ENCODE measurements at regions not wholly inside any gene's neighbourhood (a gene's known extent, or its start where the extent isn't known, plus 50 kb on each side); places are given as distances from the start of the nearest gene placed in this dataset.

DNA sequence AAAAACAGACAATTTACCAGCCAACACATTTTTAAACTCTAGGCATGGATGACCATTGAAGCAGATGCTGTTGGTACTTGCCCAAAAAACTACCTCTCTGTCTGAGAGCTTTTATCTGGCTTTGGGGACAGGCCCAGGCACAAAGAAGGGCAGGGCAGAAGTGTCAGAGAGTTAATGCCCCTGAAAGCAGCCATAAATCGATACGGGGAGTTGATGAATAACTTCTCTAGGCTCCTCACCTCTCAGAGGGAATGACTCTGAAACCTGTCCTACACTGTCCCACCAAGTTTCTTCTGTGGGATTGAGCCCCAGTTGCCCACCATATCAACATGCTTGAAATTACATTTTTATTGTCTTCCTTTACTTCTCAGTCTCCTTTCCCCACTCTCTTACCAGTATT lies 113.0 kb upstream of the DAAM1 start:
- TF ChIP-seq, protein P1, sequence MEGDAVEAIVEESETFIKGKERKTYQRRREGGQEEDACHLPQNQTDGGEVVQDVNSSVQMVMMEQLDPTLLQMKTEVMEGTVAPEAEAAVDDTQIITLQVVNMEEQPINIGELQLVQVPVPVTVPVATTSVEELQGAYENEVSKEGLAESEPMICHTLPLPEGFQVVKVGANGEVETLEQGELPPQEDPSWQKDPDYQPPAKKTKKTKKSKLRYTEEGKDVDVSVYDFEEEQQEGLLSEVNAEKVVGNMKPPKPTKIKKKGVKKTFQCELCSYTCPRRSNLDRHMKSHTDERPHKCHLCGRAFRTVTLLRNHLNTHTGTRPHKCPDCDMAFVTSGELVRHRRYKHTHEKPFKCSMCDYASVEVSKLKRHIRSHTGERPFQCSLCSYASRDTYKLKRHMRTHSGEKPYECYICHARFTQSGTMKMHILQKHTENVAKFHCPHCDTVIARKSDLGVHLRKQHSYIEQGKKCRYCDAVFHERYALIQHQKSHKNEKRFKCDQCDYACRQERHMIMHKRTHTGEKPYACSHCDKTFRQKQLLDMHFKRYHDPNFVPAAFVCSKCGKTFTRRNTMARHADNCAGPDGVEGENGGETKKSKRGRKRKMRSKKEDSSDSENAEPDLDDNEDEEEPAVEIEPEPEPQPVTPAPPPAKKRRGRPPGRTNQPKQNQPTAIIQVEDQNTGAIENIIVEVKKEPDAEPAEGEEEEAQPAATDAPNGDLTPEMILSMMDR (IDR thresholded peaks at IDR 0.05; ENCODE audit: control insufficient read depth, insufficient read depth, low read depth, low read length, missing control alignments), result no peak
- H3K4me3 ChIP-seq (ENCODE audit: control insufficient read depth, low read depth, low read length), result no peak overlapping the region
- DNase-seq (ENCODE audit: low read depth), result no peak

DNA sequence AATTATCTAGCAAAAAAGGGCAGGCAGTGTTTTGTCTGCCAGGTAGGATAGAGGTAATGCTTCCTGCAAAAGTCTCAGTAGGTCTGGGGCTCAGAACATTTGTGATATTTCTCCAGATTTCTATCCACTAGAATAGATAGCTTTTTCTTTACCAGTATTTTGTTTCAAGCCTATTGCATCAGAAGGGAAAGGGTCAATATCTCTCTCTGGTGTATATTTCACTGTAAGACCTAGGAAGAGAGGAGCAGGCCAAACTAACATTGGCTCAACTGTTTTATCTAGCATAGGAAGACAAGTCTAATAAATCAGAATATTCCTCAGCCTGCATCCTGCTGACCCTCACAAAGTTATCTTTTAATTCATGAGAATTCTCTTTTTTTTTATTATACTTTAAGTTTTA lies 106.7 kb upstream of the DAAM1 start:
- no peak overlapping the region for H3K4me3 ChIP-seq (ENCODE audit: control insufficient read depth, low read depth, low read length)
- TF ChIP-seq, protein P1 (IDR thresholded peaks at IDR 0.05; ENCODE audit: control insufficient read depth, insufficient read depth, low read depth, low read length, missing control alignments), result no peak
- no peak for DNase-seq (ENCODE audit: low read depth)

DNA sequence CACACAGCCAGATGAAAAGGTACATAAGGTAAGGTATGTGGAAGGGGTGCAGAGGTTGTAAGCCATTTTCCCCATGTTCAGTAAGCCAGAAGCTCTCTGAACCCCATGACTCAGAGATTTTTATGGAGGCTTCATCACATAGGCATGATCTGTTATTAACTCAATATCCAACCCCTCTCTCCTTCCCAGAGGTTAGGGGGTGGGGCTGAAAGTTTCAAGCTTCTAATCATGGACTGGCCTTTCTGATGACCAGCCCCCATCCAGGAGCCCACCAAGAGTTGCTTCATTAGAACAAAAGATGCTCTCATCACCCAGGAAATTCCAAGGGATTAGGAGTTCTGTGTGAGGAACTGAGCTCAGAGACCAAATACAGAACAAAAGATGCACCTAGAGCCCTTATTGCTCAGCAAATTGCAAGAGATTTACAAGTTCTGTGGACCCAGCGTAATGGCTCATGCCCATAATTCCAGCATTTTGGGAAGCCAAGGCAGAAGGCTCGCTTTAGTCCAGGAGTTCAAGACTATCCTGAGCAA lies 103.2 kb upstream of the DAAM1 start:
- TF ChIP-seq, protein P1 (IDR thresholded peaks at IDR 0.05; ENCODE audit: control insufficient read depth, insufficient read depth, low read depth, low read length, missing control alignments), result no peak
- DNase-seq (ENCODE audit: low read depth), result no peak

DNA sequence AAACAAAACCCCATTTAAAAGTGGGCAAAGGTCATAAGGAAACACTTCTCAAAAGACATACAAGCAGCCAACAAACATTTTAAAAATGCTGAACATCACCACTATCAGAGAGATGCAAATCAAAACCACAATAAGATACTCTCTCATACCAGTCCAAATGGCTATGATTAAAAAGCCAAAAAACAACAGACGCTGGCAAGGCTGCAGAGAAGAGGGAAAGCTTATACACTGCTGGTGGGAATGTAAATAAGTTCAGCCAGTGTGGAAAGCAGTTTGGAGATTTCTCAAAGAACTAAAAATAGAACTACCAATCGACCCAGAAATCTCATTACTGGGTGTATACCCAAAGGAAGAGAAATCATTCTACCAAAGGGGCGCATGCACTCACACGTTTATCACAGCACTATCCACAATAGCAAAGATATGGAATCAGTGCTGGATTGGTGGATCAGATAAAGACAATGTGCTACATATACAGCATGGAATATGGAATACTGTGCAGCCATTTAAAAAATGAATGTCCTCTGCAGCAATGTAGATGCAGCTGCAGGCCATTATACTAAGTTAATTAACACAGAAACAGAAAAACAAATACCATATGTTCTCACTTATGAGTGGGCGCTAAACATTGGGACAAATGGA lies 102.1 kb upstream of the DAAM1 start:
- TF ChIP-seq, protein P1 (IDR thresholded peaks at IDR 0.05; ENCODE audit: control insufficient read depth, insufficient read depth, low read depth, low read length, missing control alignments), result no peak
- H3K4me3 ChIP-seq (ENCODE audit: control insufficient read depth, low read depth, low read length), result no peak overlapping the region
- DNase-seq (ENCODE audit: low read depth), result peak; percentile 21

More for the DNA sequence above, 103.2 kb upstream of the DAAM1 start:
- no peak overlapping the region for H3K4me3 ChIP-seq (ENCODE audit: control insufficient read depth, low read depth, low read length)

DNA sequence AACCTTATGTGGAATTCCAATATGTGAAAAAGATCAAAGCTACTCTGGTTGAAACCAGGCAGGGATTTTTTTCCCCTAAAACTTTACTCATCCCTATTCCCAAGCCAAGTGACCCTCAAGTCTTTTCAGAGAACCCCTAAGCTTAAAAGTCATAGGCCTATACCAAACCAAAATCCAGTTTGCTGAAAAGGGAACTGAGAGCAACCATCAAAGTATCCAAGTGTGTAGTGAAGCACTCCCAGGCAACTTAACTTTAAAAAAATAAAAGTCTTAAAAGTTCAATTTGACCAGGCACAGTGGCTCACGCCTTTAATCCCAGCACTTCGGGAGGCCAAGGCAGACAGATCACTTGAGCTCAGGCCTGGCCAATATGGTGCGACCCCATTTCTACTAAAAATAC lies 101.2 kb upstream of the DAAM1 start:
- TF ChIP-seq, protein P1 (IDR thresholded peaks at IDR 0.05; ENCODE audit: control insufficient read depth, insufficient read depth, low read depth, low read length, missing control alignments), result no peak
- no peak overlapping the region for H3K4me3 ChIP-seq (ENCODE audit: control insufficient read depth, low read depth, low read length)
- no peak for DNase-seq (ENCODE audit: low read depth)

DNA sequence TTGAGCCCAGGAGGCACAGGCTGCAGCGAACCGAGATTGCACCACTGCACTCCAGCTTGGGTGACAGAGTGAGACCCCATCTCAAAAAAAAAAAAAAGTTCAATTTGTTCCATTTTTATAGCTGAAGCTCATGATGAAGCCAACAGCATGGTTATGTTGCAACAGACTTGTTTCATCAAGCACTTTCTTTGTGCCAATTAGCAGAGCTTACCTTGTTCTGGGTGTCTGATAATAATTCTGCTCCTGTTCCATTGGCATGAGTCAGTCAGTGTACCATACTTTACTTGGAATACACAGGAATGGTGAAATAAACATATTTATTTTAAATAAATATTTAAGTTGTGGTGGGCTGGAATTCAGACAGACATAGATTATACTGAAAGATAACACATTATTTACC lies 100.8 kb upstream of the DAAM1 start:
- no peak for DNase-seq (ENCODE audit: low read depth)
- TF ChIP-seq, protein P1 (IDR thresholded peaks at IDR 0.05; ENCODE audit: control insufficient read depth, insufficient read depth, low read depth, low read length, missing control alignments), result no peak
- H3K4me3 ChIP-seq (ENCODE audit: control insufficient read depth, low read depth, low read length), result no peak overlapping the region
